ENCODE measurements at regions not wholly inside any gene's neighbourhood (a gene's known extent, or its start where the extent isn't known, plus 50 kb on each side); places are given as distances from the start of the nearest gene placed in this dataset.

GRCh38 chr1:4048921-4049320, 148.8 kb upstream of the C1orf174 start:
- H3K4me1 ChIP-seq (ENCODE audit: control insufficient read depth, extremely low read depth, insufficient read depth, low read length): no peaks in the 10 kb centered on the region
- CTCF ChIA-PET: no interaction called here
- peaks cover 7% of the 10 kb centered on the region for H3K9me3 ChIP-seq (replicated peaks; ENCODE audit: control insufficient read depth, insufficient read depth, low read length)
- POLR2A ChIA-PET: no interaction called here
- no peaks in the 10 kb centered on the region for H3K9me1 ChIP-seq (replicated peaks; ENCODE audit: control insufficient read depth, extremely low read depth, insufficient read depth, low read length)
- no peak for TF ChIP-seq FOS (IDR thresholded peaks at IDR 0.05; ENCODE audit: borderline replicate concordance, insufficient read depth, low read length)
- TF ChIP-seq, protein P1, sequence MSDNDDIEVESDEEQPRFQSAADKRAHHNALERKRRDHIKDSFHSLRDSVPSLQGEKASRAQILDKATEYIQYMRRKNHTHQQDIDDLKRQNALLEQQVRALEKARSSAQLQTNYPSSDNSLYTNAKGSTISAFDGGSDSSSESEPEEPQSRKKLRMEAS (IDR thresholded peaks at IDR 0.05; ENCODE audit: insufficient read depth, insufficient read length): no peak
- TF ChIP-seq MYC (IDR thresholded peaks at IDR 0.05; ENCODE audit: low read depth, low read length): no peak
- TF ChIP-seq, protein P2, sequence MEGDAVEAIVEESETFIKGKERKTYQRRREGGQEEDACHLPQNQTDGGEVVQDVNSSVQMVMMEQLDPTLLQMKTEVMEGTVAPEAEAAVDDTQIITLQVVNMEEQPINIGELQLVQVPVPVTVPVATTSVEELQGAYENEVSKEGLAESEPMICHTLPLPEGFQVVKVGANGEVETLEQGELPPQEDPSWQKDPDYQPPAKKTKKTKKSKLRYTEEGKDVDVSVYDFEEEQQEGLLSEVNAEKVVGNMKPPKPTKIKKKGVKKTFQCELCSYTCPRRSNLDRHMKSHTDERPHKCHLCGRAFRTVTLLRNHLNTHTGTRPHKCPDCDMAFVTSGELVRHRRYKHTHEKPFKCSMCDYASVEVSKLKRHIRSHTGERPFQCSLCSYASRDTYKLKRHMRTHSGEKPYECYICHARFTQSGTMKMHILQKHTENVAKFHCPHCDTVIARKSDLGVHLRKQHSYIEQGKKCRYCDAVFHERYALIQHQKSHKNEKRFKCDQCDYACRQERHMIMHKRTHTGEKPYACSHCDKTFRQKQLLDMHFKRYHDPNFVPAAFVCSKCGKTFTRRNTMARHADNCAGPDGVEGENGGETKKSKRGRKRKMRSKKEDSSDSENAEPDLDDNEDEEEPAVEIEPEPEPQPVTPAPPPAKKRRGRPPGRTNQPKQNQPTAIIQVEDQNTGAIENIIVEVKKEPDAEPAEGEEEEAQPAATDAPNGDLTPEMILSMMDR (IDR thresholded peaks at IDR 0.05; ENCODE audit: extremely low read depth in 1 of 2, insufficient read depth in 1 of 2, low read depth in 1 of 2, low read length in 2 of 2): no peak
- no peak for TF ChIP-seq JUN (IDR thresholded peaks at IDR 0.05; ENCODE audit: borderline replicate concordance, insufficient read depth, insufficient read length, low read depth)
- no peak for TF ChIP-seq EZH2 (IDR thresholded peaks at IDR 0.05; ENCODE audit: borderline replicate concordance, low read depth, low read length, severe bottlenecking)
- no peak for TF ChIP-seq GATA2 (IDR thresholded peaks at IDR 0.05; ENCODE audit: insufficient read depth, insufficient read length, low read depth, low read length)
- TF ChIP-seq POLR2A (IDR thresholded peaks at IDR 0.05; ENCODE audit: low read depth, low read length): no peak
- TF ChIP-seq POLR2AphosphoS5 (IDR thresholded peaks at IDR 0.05; ENCODE audit: insufficient read depth, low read depth, low read length): no peak
- no peak overlapping the region for H2AFZ ChIP-seq (ENCODE audit: low read depth, low read length)
- DNase-seq (ENCODE audit: low read depth, low spot score) (no peak), FAIRE-seq (no peak)
- BruUV-seq (replicated peaks): no TSS peak
- no peak overlapping the region for H3K9ac ChIP-seq (replicated peaks; ENCODE audit: extremely low read depth, insufficient read depth, low read length)
- H3K36me3 ChIP-seq (ENCODE audit: control insufficient read depth in 2 of 2, extremely low read depth in 1 of 2, insufficient read depth in 2 of 2, low read length in 2 of 2): no peaks in the 10 kb centered on the region
- H3K4me3 ChIP-seq (replicated peaks in 1 of 3; ENCODE audit: insufficient read depth in 1 of 3, low read depth in 1 of 3, low read length in 3 of 3): no peak overlapping the region
- dilution Hi-C loops (cut with MboI; ENCODE audit: extremely low pct_ligation_motif_present, low sequenced_read_pairs): no loop called here
- H3K27ac ChIP-seq (ENCODE audit: insufficient read depth, low read depth, low read length): no peak overlapping the region
- H3K79me2 ChIP-seq (ENCODE audit: control insufficient read depth, insufficient read depth, low read length): no peaks in the 10 kb centered on the region
- H3K4me2 ChIP-seq (ENCODE audit: insufficient read depth, low read length): no peak overlapping the region
- H3K27me3 ChIP-seq (ENCODE audit: control insufficient read depth in 2 of 2, insufficient read depth in 2 of 2, low read length in 2 of 2): no peaks in the 10 kb centered on the region
- intact Hi-C loops (cut with micrococcal nuclease): no loop called here
- H4K20me1 ChIP-seq (replicated peaks; ENCODE audit: control insufficient read depth, extremely low read depth, insufficient read depth, low read length): no peaks in the 10 kb centered on the region
